ENCODE measurements at regions not wholly inside any gene's neighbourhood (a gene's known extent, or its start where the extent isn't known, plus 50 kb on each side); places are given as distances from the start of the nearest gene placed in this dataset.

- no CpG with 5 or more reads among the region's 5 CpGs for WGBS (ENCODE audit: insufficient coverage)
- no peak overlapping the region for H3K4me3 Mint-ChIP-seq
These were observed 168.0 kb downstream of the SNX10 start for GRCh38 chr7:26459540-26460193.

More at GRCh38 chr7:26459540-26460193, 168.0 kb downstream of the SNX10 start:
- intact Hi-C loops (cut with micrococcal nuclease), result no loop called here
- H3K27ac ChIP-seq (ENCODE audit: low read length in 2 of 2), result no peak overlapping the region
- no peaks in the 10 kb centered on the region for H3K79me2 ChIP-seq (ENCODE audit: control insufficient read depth, insufficient read depth, low read length)
- ChIA-PET CTCF (no interaction called here), POLR2A (no interaction called here)
- Mint-ChIP-seq H3K27me3 (no peaks in the 10 kb centered on the region), H3K9me3 (ENCODE audit: insufficient read depth) (no peaks in the 10 kb centered on the region), H3K27ac (no peak overlapping the region), H3K4me1 (peaks cover 5% of the 10 kb centered on the region)
- no peak overlapping the region for H3K4me2 ChIP-seq (replicated peaks; ENCODE audit: low read depth, low read length, poor library complexity, severe bottlenecking)
- no peak for ATAC-seq (ENCODE audit: low read depth)
- H3K4me3 ChIP-seq (ENCODE audit: control extremely low read depth in 1 of 5, extremely low read depth in 1 of 5, insufficient read depth in 1 of 5, low read depth in 2 of 5, low read length in 4 of 5), result no peak overlapping the region
- H2AFZ ChIP-seq (ENCODE audit: insufficient read depth, low read depth, low read length, poor library complexity, severe bottlenecking), result no peak overlapping the region
- no peaks in the 10 kb centered on the region for H3K36me3 ChIP-seq (replicated peaks in 1 of 2; ENCODE audit: control extremely low read depth in 1 of 2, control insufficient read depth in 1 of 2, extremely low read depth in 1 of 2, insufficient read depth in 2 of 2, low read length in 1 of 2)
- no peak overlapping the region for H3K9ac ChIP-seq (ENCODE audit: low read length)
- H3K4me1 ChIP-seq (ENCODE audit: control insufficient read depth in 2 of 2, insufficient read depth in 2 of 2, low read length in 2 of 2), result no peaks in the 10 kb centered on the region
- H3K9me3 ChIP-seq (ENCODE audit: control extremely low read depth in 1 of 3, control insufficient read depth in 2 of 3, insufficient read depth in 1 of 3, low read length in 2 of 3), result no peaks in the 10 kb centered on the region
- H4K20me1 ChIP-seq (ENCODE audit: control insufficient read depth, insufficient read depth, low read length, poor library complexity, severe bottlenecking), result no peaks in the 10 kb centered on the region
- H3K27me3 ChIP-seq (replicated peaks in 1 of 4; ENCODE audit: control extremely low read depth in 1 of 4, control insufficient read depth in 3 of 4, insufficient read depth in 4 of 4, low read length in 3 of 4), result no peaks in the 10 kb centered on the region
- TF ChIP-seq CTCF (IDR thresholded peaks at IDR 0.05) (no peak), EZH2 (IDR thresholded peaks at IDR 0.05; ENCODE audit: borderline replicate concordance, insufficient read depth, low read depth, low read length, poor library complexity, severe bottlenecking) (no peak)
- DNase-seq, result no peak

All from B cell (primary cell).